DMS153 treated with DMSO at 0.1 percent for 48 hours (cell line): ENCODE measurements at regions not wholly inside any gene's neighbourhood (a gene's known extent, or its start where the extent isn't known, plus 50 kb on each side); places are given as distances from the start of the nearest gene placed in this dataset.
"Not testable (repeated sequence)": the region's sequence is repeated elsewhere in the genome, so short reads cannot be mapped to it uniquely, and the experiment has no call there.

Source experiments
- DNase-seq: peaks from one replicate; lab custom pipeline; 2025; ENCODE audit not compliant: unreplicated experiment; lab: John Stamatoyannopoulos, UW

DNA sequence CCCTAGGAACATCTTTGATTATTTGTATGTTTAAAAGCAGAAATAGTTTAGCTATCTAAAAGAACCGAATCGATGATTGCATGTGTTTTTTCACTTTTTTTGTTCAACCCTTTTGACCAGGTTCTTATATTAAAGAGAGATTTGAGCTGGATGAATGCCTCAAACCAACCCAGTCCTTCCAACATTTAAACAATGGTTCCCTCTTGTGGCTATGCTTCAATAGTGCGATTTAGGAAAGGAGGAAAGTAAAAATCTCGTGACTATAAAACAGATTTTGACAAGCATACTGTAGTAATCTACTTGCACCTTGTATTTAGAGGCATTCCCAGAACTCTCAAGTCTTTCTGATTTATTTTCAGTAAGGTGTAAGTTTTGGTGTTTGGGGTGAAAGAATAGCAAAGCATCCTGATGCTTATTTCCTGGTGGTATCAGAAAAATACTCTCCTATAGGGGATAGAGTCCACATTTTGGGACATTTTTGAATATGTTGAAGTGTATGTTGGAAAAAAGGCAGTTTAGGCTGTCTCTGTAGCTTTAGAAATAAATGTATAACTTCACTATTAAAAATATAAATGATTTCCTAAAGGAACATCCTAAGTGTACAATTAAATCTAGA lies 159.6 kb upstream of the KCNH8 start:
- DNase-seq: peak; percentile 15

DNA sequence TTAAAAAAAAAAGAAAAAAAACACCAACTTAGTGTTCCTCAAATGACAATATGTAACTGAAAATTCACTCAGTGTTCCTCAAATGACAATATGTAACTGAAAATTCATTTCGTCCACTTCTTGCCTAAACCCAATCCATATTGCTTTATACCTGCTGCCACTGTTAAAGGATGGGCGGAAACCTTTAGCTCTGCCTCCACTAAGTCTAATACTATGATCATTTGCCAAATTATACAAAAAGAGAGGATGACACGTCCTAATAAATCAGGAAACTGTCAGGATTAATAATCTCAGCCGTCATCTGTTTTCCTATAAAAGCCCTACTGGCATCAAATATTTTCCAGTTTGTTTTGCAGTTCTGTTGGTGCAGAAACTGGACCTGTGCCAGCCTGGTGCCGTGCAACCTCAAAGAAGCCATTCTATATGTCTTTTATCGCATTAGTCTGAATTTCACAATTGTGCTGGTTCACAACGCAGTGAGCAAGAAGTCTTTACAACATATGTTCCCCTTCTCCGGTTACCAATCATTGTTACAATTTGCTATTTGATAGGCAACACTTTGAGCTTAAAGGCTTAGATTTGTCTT lies 160.4 kb upstream of the KCNH8 start:
- DNase-seq: peak; percentile 15

DNA sequence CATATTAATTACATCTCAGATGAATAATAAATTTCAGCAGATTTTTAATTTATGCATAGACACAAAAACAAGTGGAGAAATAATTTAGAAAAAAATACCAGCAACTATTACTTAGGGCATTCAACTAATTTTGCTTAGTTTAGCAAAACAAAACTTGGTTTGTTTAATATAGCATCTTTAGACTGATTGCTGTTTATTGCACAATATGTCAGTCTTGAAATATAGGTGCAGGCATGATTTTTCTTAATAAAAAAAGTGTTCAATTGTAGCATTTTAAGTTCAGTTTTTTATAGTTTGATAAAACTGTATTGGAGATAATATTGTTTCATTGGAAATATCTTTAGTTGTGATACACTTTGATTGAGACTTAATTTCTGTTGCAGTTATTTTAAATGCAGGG lies 161.2 kb upstream of the KCNH8 start:
- DNase-seq: no peak

DNA sequence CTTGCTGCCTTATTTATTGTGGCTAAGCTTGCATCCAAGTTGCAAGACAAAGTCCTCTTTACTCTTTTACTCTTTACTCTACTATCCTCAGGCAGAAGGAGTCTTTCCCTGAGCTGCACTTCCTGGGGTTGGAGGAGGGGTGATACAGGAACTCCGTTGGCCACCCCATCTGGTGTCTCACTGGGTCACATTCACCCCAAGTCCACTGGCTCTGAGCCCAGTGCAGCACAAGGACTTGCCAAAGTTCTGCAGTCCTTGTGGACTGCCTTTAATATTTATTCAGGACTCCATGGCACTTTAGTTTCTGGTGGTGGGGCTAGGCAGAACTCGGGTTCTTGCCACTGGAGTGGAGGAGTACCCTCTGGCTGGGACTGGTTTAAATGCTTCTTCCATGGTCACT lies 165.4 kb upstream of the KCNH8 start:
- no peak for DNase-seq

DNA sequence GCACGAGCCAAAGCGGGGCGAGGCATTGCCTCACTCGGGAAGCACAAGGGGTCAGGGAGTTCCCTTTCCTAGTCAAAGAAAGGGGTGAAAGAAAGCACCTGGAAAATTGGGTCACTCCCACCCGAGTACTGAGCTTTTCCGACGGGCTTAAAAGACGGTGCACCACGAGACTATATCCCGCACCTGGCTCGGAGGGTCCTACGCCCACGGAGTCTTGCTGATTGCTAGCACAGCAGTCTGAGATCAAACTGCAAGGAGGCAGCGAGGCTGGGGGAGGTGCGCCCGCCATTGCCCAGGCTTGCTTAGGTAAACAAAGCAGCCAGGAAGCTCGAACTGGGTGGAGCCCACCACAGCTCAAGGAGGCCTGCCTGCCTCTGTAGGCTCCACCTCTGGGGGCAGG lies 172.2 kb upstream of the KCNH8 start:
- not testable (repeated sequence) for DNase-seq

DNA sequence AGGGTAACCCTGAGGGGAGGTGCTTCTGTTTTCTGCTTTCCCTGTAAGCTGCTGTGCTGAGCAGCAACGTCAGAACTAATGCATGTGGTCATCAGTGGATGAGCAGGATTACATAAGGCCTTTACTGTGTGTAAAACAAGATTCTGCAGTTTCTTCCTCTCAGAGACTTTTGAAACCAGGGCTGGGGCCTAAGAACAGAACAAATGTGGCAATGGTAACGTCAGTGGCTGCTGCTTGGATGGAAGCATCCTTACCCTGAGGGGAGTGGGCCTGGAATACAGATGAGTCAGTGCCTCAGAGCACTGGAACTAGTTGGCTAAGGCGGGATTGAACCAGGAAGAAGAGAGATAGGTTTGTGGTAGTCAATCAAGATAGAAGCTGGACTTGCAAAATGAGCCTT lies 180.2 kb upstream of the KCNH8 start:
- DNase-seq: no peak

DNA sequence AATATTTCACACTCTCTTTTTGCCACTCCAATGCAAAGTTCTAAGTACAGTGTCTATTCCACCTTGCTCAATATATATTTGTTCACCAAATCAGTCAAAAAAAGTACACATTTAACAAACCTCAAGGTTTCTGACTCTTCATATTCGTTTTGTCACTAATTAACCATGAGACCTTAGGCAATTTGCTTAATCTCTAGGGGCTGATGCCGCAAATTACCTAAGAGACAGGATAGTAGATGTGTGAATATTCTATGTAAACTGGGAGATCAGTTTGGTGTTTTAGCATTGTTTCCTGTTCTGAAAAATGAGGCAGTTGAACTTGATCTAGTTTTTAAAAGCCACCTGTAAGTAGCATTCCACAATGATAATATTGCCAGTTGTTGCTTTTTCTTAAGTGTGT lies 182.5 kb upstream of the KCNH8 start:
- no peak for DNase-seq

DNA sequence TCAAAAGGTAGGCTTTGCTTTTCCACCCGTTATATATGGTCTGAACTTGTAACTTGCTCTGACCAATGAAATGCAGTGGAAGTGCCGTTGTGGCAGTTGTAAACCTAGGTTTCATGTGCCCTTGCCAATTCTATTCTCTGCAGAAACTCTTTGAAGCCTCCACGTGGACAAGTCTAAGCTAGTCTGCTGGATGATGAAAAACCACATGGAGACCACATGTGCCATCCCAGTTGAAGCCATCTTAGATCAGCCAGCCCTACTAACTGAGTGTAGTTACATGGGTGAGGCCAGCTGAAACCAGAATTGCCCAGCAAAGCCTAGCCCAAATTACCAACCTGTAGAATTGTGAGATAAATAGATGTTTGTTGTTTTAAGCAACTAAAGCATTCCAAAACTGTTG lies 183.7 kb upstream of the KCNH8 start:
- DNase-seq: no peak

DNA sequence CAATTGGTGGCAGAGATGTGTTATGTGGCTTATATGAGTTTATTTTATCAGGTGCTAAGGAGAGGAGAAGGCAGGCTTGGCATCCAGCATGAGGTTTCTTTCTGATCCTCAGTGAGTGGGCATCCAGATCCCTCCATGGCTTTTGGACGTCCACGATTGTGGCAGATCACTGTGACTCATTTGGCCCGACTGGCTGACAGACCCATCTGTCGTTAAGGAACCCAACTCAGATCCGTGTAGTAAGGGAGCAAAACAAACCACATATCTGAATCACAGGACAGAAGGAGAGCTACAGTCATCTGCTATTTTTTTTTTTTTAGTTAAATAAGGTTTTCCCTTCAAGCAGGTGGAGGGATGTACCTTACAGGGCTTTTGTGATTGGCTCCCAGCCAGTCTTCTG lies 197.0 kb upstream of the KCNH8 start:
- no peak for DNase-seq

DNA sequence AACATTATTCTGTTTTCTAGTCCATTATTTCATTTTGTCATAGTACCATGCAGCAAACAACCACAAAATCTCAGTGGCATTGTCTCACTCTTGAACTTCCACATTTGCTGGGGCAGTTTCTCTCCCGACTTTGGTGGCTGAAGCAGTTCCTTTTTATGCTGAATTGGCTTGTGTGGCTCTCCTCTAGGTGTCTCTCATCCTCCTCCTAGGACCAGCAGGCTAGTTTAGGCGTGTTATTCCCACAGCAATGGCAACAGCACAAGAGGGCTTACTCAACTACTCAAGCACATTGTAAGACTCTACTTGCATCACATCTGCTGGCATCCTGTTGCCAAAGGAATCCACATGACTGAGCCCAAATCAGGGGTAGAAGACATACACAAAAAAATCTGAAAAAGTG lies 201.8 kb upstream of the KCNH8 start:
- DNase-seq: no peak

DNA sequence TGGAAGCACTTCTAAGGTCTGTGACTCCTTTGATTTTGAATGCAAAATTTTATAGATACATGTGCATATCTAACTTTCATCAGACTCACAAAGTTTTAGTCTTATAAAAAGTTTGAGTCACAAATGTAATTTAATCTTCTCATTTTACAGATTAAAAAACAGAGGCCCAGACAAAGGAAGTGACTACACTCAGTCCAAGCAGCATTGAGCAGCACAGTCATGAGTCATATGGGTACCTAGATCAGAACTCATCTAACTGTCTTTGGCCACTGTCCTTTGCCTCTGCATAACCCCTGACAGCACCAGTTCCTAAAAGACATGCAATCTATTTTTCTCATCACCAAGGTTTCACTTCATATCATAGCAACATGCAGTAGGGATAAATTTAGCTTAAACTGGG lies 210.7 kb upstream of the KCNH8 start:
- no peak for DNase-seq

DNA sequence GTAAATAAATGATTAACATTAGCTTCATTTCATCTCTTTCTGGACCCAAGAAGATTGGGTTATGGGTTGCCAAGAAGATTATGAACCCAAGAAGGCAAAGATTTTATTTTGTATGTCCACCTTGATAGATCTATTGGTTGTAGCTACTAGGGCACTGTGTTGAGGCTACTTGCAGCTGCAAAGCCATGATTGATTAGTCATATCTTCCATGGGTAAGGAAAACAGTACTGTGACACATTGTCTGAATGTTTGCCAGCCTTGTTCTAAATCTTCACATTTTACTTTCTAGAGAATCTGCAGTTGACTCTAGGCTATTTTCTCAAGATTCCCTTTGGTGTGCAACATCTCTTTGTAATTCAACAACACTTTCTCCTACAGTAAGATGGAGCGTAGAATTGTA lies 229.2 kb upstream of the KCNH8 start:
- DNase-seq: no peak

DNA sequence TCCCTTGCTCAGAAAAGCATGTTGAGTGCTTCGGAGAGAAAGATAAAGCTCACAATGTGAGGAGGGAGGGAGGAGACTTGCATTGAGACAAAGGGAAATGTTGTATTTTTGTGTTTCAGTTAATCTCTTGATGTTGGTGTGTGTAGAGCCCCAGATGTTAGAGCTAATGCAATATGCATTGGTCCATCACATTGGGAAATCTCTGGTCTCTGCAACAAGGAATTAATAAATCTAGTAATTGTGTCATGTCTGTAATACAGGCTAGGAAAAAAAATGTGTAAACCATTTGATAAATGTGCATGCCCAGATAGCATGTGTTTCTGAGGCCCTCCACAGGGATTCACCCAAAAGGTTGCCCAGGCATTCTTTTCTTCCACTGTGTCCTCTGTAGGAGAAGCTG lies 230.4 kb upstream of the KCNH8 start:
- DNase-seq: no peak

DNA sequence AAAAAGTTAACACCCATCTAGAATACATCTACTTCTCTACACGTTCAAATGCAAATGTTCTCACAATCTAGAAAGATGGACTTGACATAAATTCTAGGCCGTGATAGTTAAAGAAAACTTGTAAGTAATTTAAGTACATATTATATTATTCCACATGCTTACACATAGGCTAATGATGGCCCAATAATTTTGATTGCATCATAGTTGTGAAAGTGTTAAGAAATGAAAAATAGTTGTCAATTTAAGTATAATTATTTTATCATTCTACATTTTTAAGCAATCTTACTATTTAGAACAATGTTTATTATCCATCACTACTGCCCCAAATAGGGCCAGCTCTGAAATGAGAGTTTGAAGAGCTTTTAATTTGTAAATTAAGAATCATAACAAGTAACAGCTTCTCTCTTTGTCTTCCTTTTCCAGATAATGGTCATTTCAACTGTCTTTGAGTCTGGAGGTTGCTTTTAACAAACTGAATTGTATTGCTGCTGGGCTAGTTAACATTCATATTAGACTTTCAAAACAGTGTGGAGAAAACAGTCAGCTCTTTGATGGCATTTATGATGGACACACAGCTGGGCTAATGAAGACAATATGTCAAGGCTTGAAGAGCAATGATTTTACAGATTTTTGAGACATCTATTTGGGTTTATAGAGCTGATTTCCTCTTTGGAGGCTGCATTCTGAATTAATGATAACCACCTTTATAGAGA lies 246.1 kb upstream of the KCNH8 start:
- DNase-seq: no peak

DNA sequence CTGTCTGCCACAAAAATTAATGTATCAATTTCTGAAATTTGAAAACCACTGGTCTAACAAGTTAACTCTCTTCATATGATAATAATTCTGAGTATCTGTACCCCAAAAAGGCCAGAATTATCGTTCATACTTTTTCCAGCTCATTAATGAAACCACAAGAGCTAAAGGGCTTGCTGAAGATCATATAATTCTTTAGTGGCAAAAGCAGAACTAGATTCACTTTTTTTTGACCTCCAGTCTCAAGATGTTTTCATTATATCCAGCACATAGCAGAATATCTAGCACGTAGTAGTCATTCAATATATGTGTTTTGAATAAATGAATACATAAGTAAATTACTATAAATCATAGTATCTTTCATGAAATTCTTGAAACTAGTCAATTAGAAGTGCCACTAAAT lies 246.7 kb upstream of the KCNH8 start:
- DNase-seq: no peak

DNA sequence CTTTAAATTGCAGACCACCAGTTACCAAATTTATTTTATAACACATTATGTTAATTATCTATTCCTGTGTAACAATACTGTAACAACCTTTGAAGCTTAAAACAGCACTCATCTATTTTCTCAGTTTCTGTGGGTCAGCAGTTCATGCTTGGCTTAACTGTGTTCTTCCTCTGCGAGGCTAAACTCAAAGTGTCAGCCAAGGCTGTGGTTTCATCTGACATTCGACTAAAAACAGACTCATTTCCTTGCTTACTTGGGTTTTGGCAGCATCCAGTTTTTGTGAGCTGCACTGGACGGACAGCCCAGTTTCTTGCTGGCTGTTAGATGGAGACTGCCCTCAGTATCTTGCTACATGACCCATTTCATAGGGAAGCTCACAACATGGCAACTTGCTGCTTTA lies 247.3 kb upstream of the KCNH8 start:
- no peak for DNase-seq

DNA sequence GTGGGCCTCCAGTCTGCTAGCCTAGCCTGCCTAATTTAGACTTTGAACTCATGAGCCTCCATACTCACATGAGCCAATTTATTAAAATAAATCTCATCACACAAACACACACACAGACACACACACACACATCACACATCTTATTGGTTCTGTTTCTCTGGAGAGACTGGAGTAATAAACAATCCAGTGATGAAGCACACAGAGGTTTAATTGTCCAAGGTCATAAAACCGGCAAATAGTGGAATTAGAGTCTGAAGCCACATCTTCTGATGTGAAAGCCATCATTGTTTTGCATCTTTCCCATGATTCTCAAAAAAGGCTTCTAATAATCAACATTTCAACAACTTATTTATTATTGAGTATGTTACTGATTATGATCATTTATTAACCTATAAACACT lies 249.4 kb upstream of the KCNH8 start:
- DNase-seq: no peak

DNA sequence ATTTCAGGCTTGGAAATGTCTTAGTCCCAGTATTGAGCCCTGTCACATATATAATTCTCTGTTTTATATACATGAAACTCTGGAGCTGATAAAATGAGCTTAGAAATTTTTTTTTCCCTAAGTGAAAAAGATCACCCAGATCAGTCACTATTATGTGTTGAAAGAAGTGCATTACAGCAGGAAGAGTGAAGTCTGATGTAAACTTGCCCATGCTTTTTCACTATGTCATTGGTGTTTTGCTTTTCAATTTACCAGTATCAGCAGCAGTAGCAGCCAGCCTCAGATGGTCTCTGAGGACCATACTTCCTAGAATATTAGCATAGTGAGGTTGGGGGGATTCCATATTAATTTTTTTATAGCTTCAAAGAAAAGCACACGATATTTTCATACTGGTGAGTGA lies 255.6 kb upstream of the KCNH8 start:
- DNase-seq: no peak

DNA sequence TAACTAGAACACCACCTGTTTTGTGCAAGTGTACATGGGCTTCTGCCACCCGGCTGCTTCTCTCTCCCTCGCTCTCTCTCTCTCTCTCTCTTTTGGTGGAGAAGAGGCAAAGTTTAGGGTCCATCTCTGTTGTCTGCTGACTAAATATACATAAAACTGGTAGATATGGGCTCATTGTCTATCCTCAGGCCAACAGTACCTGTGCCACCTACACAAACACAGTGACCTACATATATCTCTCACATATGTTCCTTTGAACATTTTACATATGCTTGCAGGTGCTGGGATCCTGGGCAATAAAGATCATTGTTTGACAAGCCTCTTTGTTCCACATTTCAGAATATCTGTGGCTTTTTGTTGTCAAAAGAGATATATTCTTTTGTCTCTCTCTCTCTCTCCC lies 256.3 kb upstream of the KCNH8 start:
- DNase-seq: no peak

DNA sequence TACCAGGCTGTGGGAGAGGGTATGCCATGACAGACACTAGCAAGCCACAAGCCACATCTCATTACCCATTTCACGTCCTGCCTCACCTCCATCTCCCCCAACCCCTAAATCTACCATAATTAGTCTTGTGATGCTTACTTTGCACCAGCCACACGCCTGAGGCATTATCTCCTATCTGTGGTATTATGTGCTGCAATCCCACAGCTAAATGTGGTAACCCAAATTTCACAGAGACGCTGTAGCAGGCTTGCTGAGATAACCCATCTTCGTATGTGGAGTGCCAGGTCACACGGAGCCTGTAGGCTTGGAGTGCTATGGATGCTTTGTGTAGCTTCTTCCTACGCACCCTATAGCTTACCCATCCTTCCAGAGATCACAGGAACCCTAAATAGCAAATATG lies 256.7 kb upstream of the KCNH8 start:
- DNase-seq: no peak

DNA sequence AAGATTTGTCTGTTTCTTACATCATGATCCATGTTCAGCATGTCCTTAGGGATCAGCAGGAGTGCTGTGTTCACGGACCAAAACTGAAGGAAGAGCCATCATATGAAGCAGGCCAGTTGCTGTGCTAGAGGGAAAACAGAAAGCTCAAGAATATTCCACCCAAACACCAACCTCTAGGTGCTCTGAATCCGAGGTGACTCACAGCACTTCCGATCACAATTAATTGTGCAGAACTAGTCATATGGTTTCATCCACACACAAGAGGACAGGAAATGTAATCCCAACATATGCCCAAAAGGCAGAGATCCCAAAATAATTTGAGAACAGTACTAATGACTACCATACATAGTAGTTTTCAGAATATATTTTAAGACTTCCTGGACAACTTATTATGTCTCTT lies 257.9 kb upstream of the KCNH8 start:
- DNase-seq: no peak

DNA sequence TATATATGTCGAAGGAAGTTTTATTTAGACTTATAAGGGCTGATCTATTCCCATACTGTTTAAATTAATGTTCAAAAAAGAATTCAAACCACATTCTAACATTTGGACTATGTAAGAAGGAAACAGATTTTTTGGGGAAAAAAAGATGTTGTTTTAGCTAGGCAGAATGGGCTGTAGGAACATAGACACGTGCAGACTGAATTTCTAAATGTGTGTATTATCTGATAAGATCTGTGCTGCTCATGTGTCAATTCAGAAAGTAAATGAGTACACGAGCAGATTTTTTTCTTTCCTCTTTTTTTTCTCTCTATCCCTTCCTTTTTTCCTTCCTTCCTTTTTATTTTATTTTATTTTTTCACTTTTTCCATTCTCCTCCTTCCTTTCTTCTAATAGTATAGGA lies 259.5 kb upstream of the KCNH8 start:
- no peak for DNase-seq

DNA sequence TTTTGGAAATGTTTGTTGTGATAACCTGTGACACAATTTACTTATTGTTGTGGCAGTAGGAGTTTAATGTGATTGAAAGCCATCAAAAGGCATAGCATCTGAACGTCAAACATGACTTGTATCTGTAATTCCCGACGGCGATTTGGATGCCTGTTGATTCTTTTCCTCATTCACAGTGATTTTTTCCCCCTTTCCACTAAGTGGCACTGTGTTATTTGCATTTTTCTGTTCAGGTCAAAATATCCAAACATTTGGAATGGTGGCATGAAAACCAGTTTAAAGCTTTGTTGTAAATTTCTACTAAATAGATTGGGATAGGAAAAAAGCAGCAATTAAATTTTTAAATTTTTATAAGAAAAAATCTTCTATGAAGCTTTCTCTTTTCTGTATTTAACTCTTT lies 259.9 kb upstream of the KCNH8 start:
- DNase-seq: no peak
